NCI-H2196 (cell line): ENCODE measurements at regions not wholly inside any gene's neighbourhood (a gene's known extent, or its start where the extent isn't known, plus 50 kb on each side); places are given as distances from the start of the nearest gene placed in this dataset.

ENCODE experiments used
- DNase-seq: peaks from one replicate; lab custom pipeline; 2025; ENCODE audit not compliant: unreplicated experiment; lab: John Stamatoyannopoulos, UW

GRCh38 chr1:163652441-163652840 lies 330.7 kb downstream of the NUF2 start:
- DNase-seq = no peak

GRCh38 chr1:163655565-163655964 lies 333.8 kb downstream of the NUF2 start:
- DNase-seq = no peak

- no peak for DNase-seq
Measured at GRCh38 chr1:163656095-163656759, 334.5 kb downstream of the NUF2 start.

DNA sequence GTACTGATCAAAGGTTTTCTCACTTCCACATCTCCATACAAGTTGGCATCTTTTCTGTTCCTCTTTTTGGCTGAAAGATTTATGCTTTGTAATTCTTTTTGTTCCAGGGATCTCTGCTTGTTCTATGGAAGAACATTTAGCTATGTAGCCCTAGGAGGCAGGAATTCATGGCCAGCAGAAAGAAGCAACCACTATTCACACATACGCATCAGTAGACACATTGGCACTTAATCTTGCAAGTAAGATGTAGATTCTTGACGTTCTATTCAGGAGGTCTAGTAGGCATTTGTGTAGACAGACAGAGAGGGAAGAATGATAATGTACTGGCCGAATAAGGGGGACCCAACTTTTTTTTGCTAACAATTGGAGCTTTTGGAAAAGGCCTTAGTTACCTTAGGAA lies 336.0 kb downstream of the NUF2 start:
- DNase-seq = no peak

- no peak for DNase-seq
Measured at GRCh38 chr1:163661391-163661790, 339.6 kb downstream of the NUF2 start.

- no peak for DNase-seq
Measured at GRCh38 chr1:163664671-163665335, 343.0 kb downstream of the NUF2 start.

DNA sequence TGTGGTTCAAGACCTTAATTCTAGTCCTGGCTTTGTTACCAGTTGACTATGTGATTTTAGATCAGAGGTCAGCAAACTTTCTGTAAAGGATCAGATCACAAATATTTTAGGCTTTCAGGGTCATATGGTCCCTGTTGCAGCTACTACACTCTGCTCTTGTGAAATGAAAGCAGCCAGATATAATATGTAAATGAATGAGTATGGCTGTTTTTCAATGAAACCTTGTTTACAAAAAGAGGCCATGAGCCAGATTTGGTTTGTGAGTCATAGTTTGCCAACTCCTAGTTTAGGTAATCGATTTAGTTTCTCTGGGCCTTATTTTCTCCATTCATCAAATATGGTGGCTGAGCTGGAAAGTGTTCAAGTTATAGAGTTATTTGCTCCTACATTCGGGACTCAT lies 346.7 kb downstream of the NUF2 start:
- DNase-seq = no peak

GRCh38 chr1:163670989-163671757 lies 349.4 kb downstream of the NUF2 start:
- no peak for DNase-seq

- no peak for DNase-seq
Measured at GRCh38 chr1:163672976-163673758, 351.4 kb downstream of the NUF2 start.

DNA sequence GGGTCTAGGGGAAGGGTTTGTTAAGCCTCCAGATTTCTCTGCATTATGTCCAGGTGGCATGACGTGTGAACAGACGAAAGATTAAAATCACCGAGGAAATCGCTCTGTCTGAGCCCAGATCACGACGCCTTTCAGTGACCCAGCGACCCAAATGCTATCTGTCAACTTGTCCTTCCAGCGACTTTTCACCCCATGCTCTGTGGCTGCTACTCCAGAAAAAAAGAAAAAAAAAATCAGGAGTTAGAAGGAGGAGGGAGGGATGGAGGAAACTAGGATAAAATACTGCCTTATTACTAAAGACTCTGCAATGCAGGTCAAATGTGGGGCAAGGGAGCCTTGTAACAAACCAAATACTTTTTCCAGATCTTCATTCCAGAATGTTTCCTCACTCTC lies 352.0 kb downstream of the NUF2 start:
- no peak for DNase-seq

- no peak for DNase-seq
Measured at GRCh38 chr1:163674236-163674635, 352.5 kb downstream of the NUF2 start.

DNA sequence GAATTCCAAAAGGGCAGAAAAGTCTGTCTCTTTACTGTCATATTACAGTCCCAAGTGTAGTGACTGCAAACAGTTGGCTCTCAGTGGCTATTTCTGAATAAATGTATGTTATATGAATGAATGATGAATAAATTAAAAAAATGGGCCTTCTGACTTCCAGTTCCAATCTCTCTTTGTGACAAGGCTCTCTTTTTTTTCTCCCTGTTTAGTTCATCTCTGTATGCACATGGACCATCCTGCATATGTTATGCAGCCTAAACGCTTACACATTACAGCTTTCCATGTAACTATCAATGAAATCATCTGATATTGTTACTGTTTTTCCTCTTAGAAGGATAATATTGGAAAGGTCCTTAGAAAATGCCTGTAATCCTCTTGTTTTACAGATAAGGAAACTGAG lies 363.0 kb downstream of the NUF2 start:
- DNase-seq = no peak

DNA sequence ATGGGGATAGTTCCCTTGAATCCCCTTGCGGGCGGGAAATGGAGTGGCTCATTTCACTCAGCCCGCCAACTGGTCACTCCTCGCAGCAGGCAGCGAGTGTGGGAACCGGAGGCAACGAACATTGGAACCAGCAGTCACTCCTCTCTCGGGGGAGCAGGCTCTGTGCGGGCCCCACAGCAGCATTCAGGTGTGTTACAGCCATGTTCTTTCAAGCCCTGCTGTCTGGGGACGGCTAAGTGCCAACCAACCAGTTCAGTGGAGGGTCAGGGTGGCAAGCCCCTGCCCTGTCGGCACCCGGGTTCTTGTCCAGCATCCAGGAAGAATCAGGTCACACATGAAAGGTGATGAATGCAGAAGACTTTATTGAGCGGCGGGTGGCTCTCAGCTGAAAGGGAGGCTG lies 370.5 kb downstream of the NUF2 start:
- no peak for DNase-seq

DNA sequence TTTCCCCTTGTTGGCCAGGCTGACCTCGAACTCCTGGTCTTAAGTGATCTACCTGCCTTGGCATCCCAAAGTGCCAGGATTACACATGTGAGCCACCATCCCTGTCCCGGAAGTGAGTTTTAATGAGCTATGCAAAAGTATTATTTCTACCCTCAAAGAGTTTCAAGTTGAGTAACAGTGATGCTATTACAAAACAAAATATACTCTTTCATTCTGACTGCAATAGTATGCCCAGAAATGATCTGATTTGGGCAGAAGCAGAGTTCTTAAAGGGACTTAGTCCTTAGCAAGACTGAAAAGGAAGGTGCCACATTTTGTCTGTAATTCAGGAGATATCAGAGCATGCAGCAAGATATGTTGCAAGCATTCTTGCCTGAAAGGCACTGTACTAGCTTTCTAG lies 375.4 kb downstream of the NUF2 start:
- no peak for DNase-seq

DNA sequence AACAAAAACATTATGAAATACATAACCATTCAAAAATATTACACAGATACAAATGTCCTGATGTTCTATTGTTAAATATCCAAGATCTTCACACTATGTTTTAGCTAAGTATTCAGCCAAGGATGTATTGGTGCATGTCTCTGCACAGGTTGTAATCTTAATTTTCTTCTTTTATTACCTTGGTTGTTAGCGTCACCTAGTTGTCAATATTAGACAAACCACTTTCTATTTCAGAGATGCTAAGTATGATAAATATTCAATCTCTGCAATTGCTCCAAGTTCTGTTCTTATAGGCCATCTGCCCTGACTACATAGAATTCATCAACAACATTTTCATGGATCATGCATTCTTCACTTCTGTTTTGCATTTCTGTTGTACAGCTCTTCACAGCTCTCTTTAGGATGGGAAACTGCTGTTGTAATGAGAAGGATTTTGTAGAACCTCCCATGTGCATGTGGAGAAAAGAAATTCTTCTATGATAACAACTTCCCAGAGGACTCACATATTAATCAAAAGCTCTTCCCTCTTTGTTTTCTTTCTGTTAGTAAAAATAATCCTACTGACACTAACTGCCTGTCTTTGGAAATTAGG lies 380.1 kb downstream of the NUF2 start:
- DNase-seq = no peak

DNA sequence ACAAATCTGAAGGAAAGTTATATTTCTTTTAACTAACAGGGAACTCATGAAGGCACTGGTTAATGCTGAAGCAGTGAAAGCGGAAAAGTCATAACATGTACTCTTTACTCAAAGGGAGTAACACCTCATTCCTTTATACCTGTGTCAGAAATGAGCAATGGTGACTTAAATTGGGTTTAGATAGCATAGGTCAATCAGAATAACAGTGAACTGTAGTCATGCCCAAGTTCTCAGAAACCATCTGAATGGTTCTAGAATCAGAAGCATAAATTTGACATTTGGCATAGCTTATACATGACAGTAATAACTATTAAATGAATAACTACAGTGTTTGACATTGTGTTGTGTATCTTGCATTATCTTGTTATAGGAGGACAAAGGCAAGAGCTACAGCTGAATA lies 382.0 kb downstream of the NUF2 start:
- no peak for DNase-seq

DNA sequence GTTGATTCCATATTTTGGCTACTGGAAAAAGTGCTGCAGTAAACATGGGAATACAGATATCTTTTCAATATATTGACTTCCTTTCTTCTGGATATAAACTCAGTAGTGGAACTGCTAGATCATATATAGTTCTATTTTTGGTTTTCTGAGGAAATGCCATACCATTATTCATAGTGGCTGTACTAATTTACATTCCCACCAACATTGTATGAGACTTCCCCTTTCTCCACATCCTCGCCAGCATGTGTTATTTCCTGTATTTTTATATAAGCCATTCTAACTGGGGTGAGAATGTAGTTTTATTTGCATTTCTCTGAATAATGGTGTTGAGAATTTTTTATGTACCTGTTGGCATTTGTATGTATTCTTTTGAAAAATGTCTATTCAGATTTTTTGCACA lies 385.2 kb downstream of the NUF2 start:
- DNase-seq = no peak

- DNase-seq = no peak
Measured at GRCh38 chr1:163709636-163710035, 387.9 kb downstream of the NUF2 start.

DNA sequence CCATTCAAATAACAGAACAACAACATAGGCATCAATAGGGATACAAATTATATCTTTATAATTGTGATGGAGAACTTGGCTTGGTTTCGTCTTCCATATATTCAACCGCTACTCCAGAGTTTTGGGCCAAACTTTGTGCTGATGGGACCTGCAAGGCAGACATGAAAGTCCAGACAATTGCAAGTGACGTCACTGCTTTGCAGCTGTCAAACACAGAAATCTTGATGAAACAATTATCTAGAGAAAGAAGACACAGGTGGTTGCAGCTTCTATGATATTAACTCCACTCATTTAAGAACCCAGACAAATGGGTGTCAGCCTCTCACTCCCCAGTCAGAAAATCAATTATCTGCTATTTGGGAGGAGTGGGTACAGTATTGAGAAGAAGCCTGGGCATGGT lies 390.6 kb downstream of the NUF2 start:
- no peak for DNase-seq

GRCh38 chr1:163720294-163720693 lies 398.5 kb downstream of the NUF2 start:
- no peak for DNase-seq

GRCh38 chr1:163725551-163725950 lies 403.8 kb downstream of the NUF2 start:
- no peak for DNase-seq
